Keratinocyte (primary cell): ENCODE measurements at regions not wholly inside any gene's neighbourhood (a gene's known extent, or its start where the extent isn't known, plus 50 kb on each side); places are given as distances from the start of the nearest gene placed in this dataset.

Source experiments
- DNase-seq: peaks from one replicate; pipeline ENCODE4 v3.0.0-alpha.2; 2011; ENCODE audit warnings: low read depth, missing footprints, low spot score
- FAIRE-seq: peaks from 2 replicates; lab custom pipeline; 2011; peaks lifted over from hg19 to GRCh38; lab: Jason Lieb, UNC
- H2AFZ ChIP-seq: 2 replicates; pipeline ENCODE4 v1.6.0; 2012; ENCODE audit warnings: low read length, control low read depth, inconsistent platforms; ENCODE audit not compliant: control insufficient read depth
- H3K27ac ChIP-seq: 2 replicates; pipeline ENCODE4 v1.5.1; 2011; ENCODE audit warnings: low read length; ENCODE audit not compliant: control insufficient read depth, insufficient read depth
- H3K27me3 ChIP-seq: 3 replicates; pipeline ENCODE4 v1.6.0; 2011; ENCODE audit warnings: low read length; ENCODE audit not compliant: control insufficient read depth, insufficient read depth; ENCODE audit errors: extremely low read depth
- H3K36me3 ChIP-seq, 2 experiments: 2 replicates in 1 of 2; 3 replicates in 1 of 2; pipeline ENCODE4 v1.5.1; 2011; ENCODE audit warnings: low read length in 2 of 2, mild to moderate bottlenecking in 1 of 2; ENCODE audit not compliant: control insufficient read depth in 2 of 2, insufficient read depth in 2 of 2; ENCODE audit errors: extremely low read depth in 1 of 2
- H3K4me1 ChIP-seq: 3 replicates; pipeline ENCODE4 v1.5.1; 2011; ENCODE audit warnings: low read length; ENCODE audit not compliant: control insufficient read depth, insufficient read depth; ENCODE audit errors: extremely low read depth
- H3K4me2 ChIP-seq: 3 replicates; pipeline ENCODE4 v1.6.0; 2011; ENCODE audit warnings: low read depth, low read length; ENCODE audit not compliant: control insufficient read depth, insufficient read depth; ENCODE audit errors: extremely low read depth
- H3K4me3 ChIP-seq, 3 experiments: fragments of 200-600 bp in 1 of 3; sonication (generic) in 1 of 3; 2 replicates in 2 of 3; 3 replicates in 1 of 3; pipeline ENCODE4 v1.5.1; 2011 to 2016; ENCODE audit warnings: low read length in 3 of 3, mild to moderate bottlenecking in 3 of 3, control low read depth in 2 of 3, inconsistent platforms in 1 of 3, low read depth in 1 of 3, mixed read lengths in 1 of 3, mixed run types in 1 of 3, moderate library complexity in 1 of 3; ENCODE audit not compliant: control insufficient read depth in 2 of 3, insufficient read depth in 2 of 3; ENCODE audit errors: extremely low read depth in 1 of 3
- H3K79me2 ChIP-seq: 2 replicates; pipeline ENCODE4 v1.6.0; 2012; ENCODE audit warnings: low read length; ENCODE audit not compliant: control insufficient read depth, insufficient read depth
- H3K9ac ChIP-seq: 3 replicates; pipeline ENCODE4 v1.6.0; 2011; ENCODE audit warnings: low read length; ENCODE audit not compliant: control insufficient read depth, insufficient read depth; ENCODE audit errors: extremely low read depth
- H3K9me1 ChIP-seq: 3 replicates; pipeline ENCODE4 v1.6.0; 2011; ENCODE audit warnings: low read length; ENCODE audit not compliant: control insufficient read depth, insufficient read depth; ENCODE audit errors: extremely low read depth
- H3K9me3 ChIP-seq: 2 replicates; pipeline ENCODE4 v1.5.1; 2012; ENCODE audit warnings: low read depth, low read length; ENCODE audit not compliant: control insufficient read depth
- H4K20me1 ChIP-seq: 3 replicates; pipeline ENCODE4 v1.6.0; 2011; ENCODE audit warnings: low read length; ENCODE audit not compliant: control insufficient read depth, insufficient read depth; ENCODE audit errors: extremely low read depth
- CTCF ChIP-seq, 3 experiments: IDR thresholded peaks in 1 of 3; conservative IDR thresholded peaks in 1 of 3; optimal IDR thresholded peaks in 1 of 3; 2 replicates in 2 of 3; 3 replicates in 1 of 3; pipeline versions ENCODE3 to v1.5.1; 2011; ENCODE audit warnings: low read length in 3 of 3, mild to moderate bottlenecking in 3 of 3, moderate library complexity in 2 of 3, control low read depth in 1 of 3, inconsistent platforms in 1 of 3; ENCODE audit not compliant: insufficient read depth in 2 of 3; ENCODE audit errors: extremely low read depth in 1 of 3
- EZH2 ChIP-seq: IDR thresholded peaks from one replicate; pipeline ENCODE4 v1.6.1; 2012; ENCODE audit warnings: inconsistent platforms, mild to moderate bottlenecking, low read length, moderate library complexity
- dilution Hi-C: fragments of 300-500 bp; cut with MboI; formaldehyde crosslinking; loops from one replicate; pipeline ENCODE4 v1.7.0; 2020; ENCODE audit warnings: low sequenced_read_pairs; ENCODE audit not compliant: extremely low pct_ligation_motif_present

GRCh38 chrX:120735966-120736365, 106.1 kb upstream of the C1GALT1C1 start:
- no peaks in the 10 kb centered on the region for H3K9me1 ChIP-seq
- no peak for DNase-seq
- no peaks in the 10 kb centered on the region for H3K27me3 ChIP-seq
- no peaks in the 10 kb centered on the region for H3K9me3 ChIP-seq
- H3K4me2 ChIP-seq, result no peak overlapping the region
- no peak overlapping the region for H3K27ac ChIP-seq
- no peaks in the 10 kb centered on the region for H3K79me2 ChIP-seq
- H3K36me3 ChIP-seq, result no peaks in the 10 kb centered on the region
- dilution Hi-C loops, result no loop called here
- FAIRE-seq, result no peak
- H2AFZ ChIP-seq, result no peak overlapping the region
- H4K20me1 ChIP-seq, result no peaks in the 10 kb centered on the region
- TF ChIP-seq CTCF (optimal IDR thresholded peaks at IDR 0.05 in 1 of 3, IDR thresholded peaks at IDR 0.05 in 1 of 3, conservative IDR thresholded peaks at IDR 0.05 in 1 of 3; ENCODE audit: extremely low read depth in 1 of 3, insufficient read depth in 2 of 3, low read length in 3 of 3) (no peak), EZH2 (no peak)
- no peak overlapping the region for H3K4me3 ChIP-seq
- H3K9ac ChIP-seq, result no peak overlapping the region
- H3K4me1 ChIP-seq, result peaks cover 5% of the 10 kb centered on the region

GRCh38 chrX:120732879-120733278, 103.0 kb upstream of the C1GALT1C1 start:
- Histone ChIP-seq H3K27ac (no peak overlapping the region), H3K9me3 (no peaks in the 10 kb centered on the region), H3K4me1 (peaks cover 5% of the 10 kb centered on the region), H3K4me2 (no peak overlapping the region), H3K79me2 (no peaks in the 10 kb centered on the region), H3K27me3 (no peaks in the 10 kb centered on the region), H4K20me1 (no peaks in the 10 kb centered on the region), H3K4me3 (no peak overlapping the region), H3K36me3 (no peaks in the 10 kb centered on the region), H3K9ac (no peak overlapping the region), H2AFZ (no peak overlapping the region), H3K9me1 (no peaks in the 10 kb centered on the region)
- dilution Hi-C loops, result no loop called here
- DNase-seq (no peak), FAIRE-seq (no peak)
- no peak for TF ChIP-seq EZH2
- no peak for TF ChIP-seq CTCF (optimal IDR thresholded peaks at IDR 0.05 in 1 of 3, IDR thresholded peaks at IDR 0.05 in 1 of 3, conservative IDR thresholded peaks at IDR 0.05 in 1 of 3; ENCODE audit: extremely low read depth in 1 of 3, insufficient read depth in 2 of 3, low read length in 3 of 3)
